ENCODE measurements at regions not wholly inside any gene's neighbourhood (a gene's known extent, or its start where the extent isn't known, plus 50 kb on each side); places are given as distances from the start of the nearest gene placed in this dataset.

DNA sequence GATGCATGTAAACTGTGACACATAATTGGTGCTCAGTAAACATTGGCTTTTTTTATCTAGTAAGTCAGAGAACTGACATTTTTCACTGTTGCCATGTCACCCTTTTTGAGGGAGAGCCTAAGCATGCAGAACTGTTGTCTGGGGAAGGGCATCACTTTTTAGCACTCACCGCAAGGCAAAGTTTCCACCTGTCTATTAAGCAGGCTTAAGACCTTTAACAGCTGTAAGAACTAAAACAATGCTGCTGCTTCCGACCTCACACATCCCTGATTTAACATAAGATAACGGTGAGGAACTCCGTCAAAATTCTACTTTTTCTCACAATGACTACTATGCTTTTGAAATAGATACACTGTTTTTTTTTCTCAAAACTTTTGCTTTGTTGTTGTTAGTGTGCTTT, 554.8 kb downstream of the NUF2 start:
- TF ChIP-seq, protein P1, sequence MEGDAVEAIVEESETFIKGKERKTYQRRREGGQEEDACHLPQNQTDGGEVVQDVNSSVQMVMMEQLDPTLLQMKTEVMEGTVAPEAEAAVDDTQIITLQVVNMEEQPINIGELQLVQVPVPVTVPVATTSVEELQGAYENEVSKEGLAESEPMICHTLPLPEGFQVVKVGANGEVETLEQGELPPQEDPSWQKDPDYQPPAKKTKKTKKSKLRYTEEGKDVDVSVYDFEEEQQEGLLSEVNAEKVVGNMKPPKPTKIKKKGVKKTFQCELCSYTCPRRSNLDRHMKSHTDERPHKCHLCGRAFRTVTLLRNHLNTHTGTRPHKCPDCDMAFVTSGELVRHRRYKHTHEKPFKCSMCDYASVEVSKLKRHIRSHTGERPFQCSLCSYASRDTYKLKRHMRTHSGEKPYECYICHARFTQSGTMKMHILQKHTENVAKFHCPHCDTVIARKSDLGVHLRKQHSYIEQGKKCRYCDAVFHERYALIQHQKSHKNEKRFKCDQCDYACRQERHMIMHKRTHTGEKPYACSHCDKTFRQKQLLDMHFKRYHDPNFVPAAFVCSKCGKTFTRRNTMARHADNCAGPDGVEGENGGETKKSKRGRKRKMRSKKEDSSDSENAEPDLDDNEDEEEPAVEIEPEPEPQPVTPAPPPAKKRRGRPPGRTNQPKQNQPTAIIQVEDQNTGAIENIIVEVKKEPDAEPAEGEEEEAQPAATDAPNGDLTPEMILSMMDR (IDR thresholded peaks at IDR 0.05): no peak
- no peak for TF ChIP-seq POLR2A (IDR thresholded peaks at IDR 0.05)

All from Peyer's patch (tissue), 4 donors.